LHCN-M2 (cell line): ENCODE measurements at regions not wholly inside any gene's neighbourhood (a gene's known extent, or its start where the extent isn't known, plus 50 kb on each side); places are given as distances from the start of the nearest gene placed in this dataset.
A peak's percentile ranks its signal among the peaks of the same experiment; 100 is the strongest.

Experiments
- DNase-seq: peaks from one replicate; pipeline ENCODE4 v3.0.0-alpha.2; 2012; ENCODE audit warnings: low read depth

GRCh38 chr5:98425640-98426039 is 347.8 kb upstream of the RGMB start:
- no peak for DNase-seq

GRCh38 chr5:98428806-98429205 is 344.7 kb upstream of the RGMB start:
- peak; percentile 93 for DNase-seq

GRCh38 chr5:98432378-98432777 is 341.1 kb upstream of the RGMB start:
- no peak for DNase-seq

- DNase-seq, result no peak
Measured at GRCh38 chr5:98433022-98433421, 340.4 kb upstream of the RGMB start.

GRCh38 chr5:98433673-98434072 is 339.8 kb upstream of the RGMB start:
- peak; percentile 65 for DNase-seq

- no peak for DNase-seq
Measured at GRCh38 chr5:98436667-98437066, 336.8 kb upstream of the RGMB start.

GRCh38 chr5:98442448-98442847 is 331.0 kb upstream of the RGMB start:
- no peak for DNase-seq

GRCh38 chr5:98443881-98444280 is 329.6 kb upstream of the RGMB start:
- DNase-seq, result peak; percentile 71

- no peak for DNase-seq
Measured at GRCh38 chr5:98453296-98453695, 320.2 kb upstream of the RGMB start.

- peak; percentile 59 for DNase-seq
Measured at GRCh38 chr5:98454407-98454806, 319.1 kb upstream of the RGMB start.

- peak; percentile 97 for DNase-seq
Measured at GRCh38 chr5:98454904-98455303, 318.6 kb upstream of the RGMB start.

- peak; percentile 94 for DNase-seq
Measured at GRCh38 chr5:98455665-98456064, 317.8 kb upstream of the RGMB start.

- peak; percentile 91 for DNase-seq
Measured at GRCh38 chr5:98458004-98458403, 315.5 kb upstream of the RGMB start.

- no peak for DNase-seq
Measured at GRCh38 chr5:98458726-98459125, 314.7 kb upstream of the RGMB start.

- DNase-seq, result peak; percentile 36
Measured at GRCh38 chr5:98460536-98460935, 312.9 kb upstream of the RGMB start.

- no peak for DNase-seq
Measured at GRCh38 chr5:98461485-98461884, 312.0 kb upstream of the RGMB start.

GRCh38 chr5:98463222-98463621 is 310.2 kb upstream of the RGMB start:
- DNase-seq, result no peak

- no peak for DNase-seq
Measured at GRCh38 chr5:98463676-98464075, 309.8 kb upstream of the RGMB start.

- DNase-seq, result no peak
Measured at GRCh38 chr5:98464737-98465330, 308.6 kb upstream of the RGMB start.

GRCh38 chr5:98468188-98468869 is 305.1 kb upstream of the RGMB start:
- DNase-seq, result peak; percentile 92

GRCh38 chr5:98470747-98471146 is 302.7 kb upstream of the RGMB start:
- peak; percentile 35 for DNase-seq

- no peak for DNase-seq
Measured at GRCh38 chr5:98471458-98471857, 302.0 kb upstream of the RGMB start.

GRCh38 chr5:98474216-98474615 is 299.2 kb upstream of the RGMB start:
- no peak for DNase-seq

- DNase-seq, result peak; percentile 23
Measured at GRCh38 chr5:98474782-98475181, 298.7 kb upstream of the RGMB start.
